ENCODE measurements at regions not wholly inside any gene's neighbourhood (a gene's known extent, or its start where the extent isn't known, plus 50 kb on each side); places are given as distances from the start of the nearest gene placed in this dataset.

- ATAC-seq (no peak), FAIRE-seq (no peak), DNase-seq (ENCODE audit: low read depth, low spot score) (no peak)
- Histone ChIP-seq H3K36me3 (ENCODE audit: control insufficient read depth in 2 of 2, insufficient read depth in 2 of 2, low read length in 1 of 2) (no peaks in the 10 kb centered on the region), H3K4me1 (ENCODE audit: control insufficient read depth, insufficient read depth, low read length) (peaks cover 7% of the 10 kb centered on the region; the same call in 1 of the 2 replicates), H4K20me1 (ENCODE audit: control insufficient read depth, insufficient read depth) (no peaks in the 10 kb centered on the region), H3K27ac (ENCODE audit: control insufficient read depth, insufficient read depth) (no peak overlapping the region), H3K27me3 (replicated peaks in 1 of 2; ENCODE audit: control insufficient read depth in 2 of 2, insufficient read depth in 2 of 2, low read length in 1 of 2) (no peaks in the 10 kb centered on the region), H3K4me3 (no peak overlapping the region), H2AFZ (ENCODE audit: control insufficient read depth, low read depth, low read length) (no peak overlapping the region), H3K79me2 (ENCODE audit: control insufficient read depth, insufficient read depth, low read length) (no peaks in the 10 kb centered on the region), H3K9ac (ENCODE audit: control insufficient read depth, insufficient read depth, low read length) (no peak overlapping the region), H3K9me3 (replicated peaks; ENCODE audit: control insufficient read depth, insufficient read depth, low read length) (no peaks in the 10 kb centered on the region), H3K4me2 (ENCODE audit: control insufficient read depth, insufficient read depth) (no peak overlapping the region)
- ChIA-PET RAD21 (ENCODE audit: unreplicated experiment) (no interaction called here), POLR2A (no interaction called here), CTCF (interaction anchor here (0.6 kb wide), 1 partner anchor 329 kb away, joined by 3 read pairs; no protein-coding TSS in a partner anchor), SMC1A (ENCODE audit: uncharacterized antibody, unreplicated experiment) (interaction anchor here (0.8 kb wide), 1 partner anchor 508 kb away, joined by 3 read pairs; no protein-coding TSS in a partner anchor)
- no TSS peak for BruUV-seq (replicated peaks)
- in situ Hi-C loops (cut with MboI) (no loop called here), intact Hi-C loops (cut with micrococcal nuclease; ENCODE audit: unreplicated experiment) (no loop called here)
- TF ChIP-seq ZBTB33 (IDR thresholded peaks at IDR 0.05) (no peak), NR2C1 (IDR thresholded peaks at IDR 0.05) (no peak), PAX8 (IDR thresholded peaks at IDR 0.05) (no peak), ZBTB11 (CRISPR knock-in tag; IDR thresholded peaks at IDR 0.05) (no peak)
- 84% methylated on average over 4 of the region's 4 CpGs for WGBS (ENCODE audit: insufficient coverage, insufficient replicate concordance, low lambda C conversion rate, missing lambda C conversion rate)
These were observed 114.3 kb downstream of the C1D start for GRCh38 chr2:67948506-67948905.

Data from GM12878 (cell line).